CD4-positive, alpha-beta T cell treated with Interleukin-2 at 100 ng/mL for 4 hours (primary cell): ENCODE measurements at regions not wholly inside any gene's neighbourhood (a gene's known extent, or its start where the extent isn't known, plus 50 kb on each side); places are given as distances from the start of the nearest gene placed in this dataset.
"Not testable (repeated sequence)": the region's sequence is repeated elsewhere in the genome, so short reads cannot be mapped to it uniquely, and the experiment has no call there.

Experiments used
- DNase-seq: peaks from one replicate; pipeline ENCODE4 v3.0.0-alpha.2; 2020; ENCODE audit warnings: low spot score

- no peak for DNase-seq
Observed at GRCh38 chr5:125961150-125961549, 462.1 kb upstream of the GRAMD2B start.

GRCh38 chr5:125965577-125965976 lies 457.6 kb upstream of the GRAMD2B start:
- DNase-seq, result no peak

GRCh38 chr5:125967576-125967975 lies 455.6 kb upstream of the GRAMD2B start:
- no peak for DNase-seq

GRCh38 chr5:125969011-125969813 lies 454.0 kb upstream of the GRAMD2B start:
- no peak for DNase-seq

- no peak for DNase-seq
Observed at GRCh38 chr5:125969814-125970171, 453.4 kb upstream of the GRAMD2B start.

- no peak for DNase-seq
Observed at GRCh38 chr5:125970631-125971307, 452.4 kb upstream of the GRAMD2B start.

GRCh38 chr5:125972706-125973105 lies 450.5 kb upstream of the GRAMD2B start:
- DNase-seq, result no peak

GRCh38 chr5:125974679-125975078 lies 448.5 kb upstream of the GRAMD2B start:
- no peak for DNase-seq

- no peak for DNase-seq
Observed at GRCh38 chr5:125976421-125977000, 446.7 kb upstream of the GRAMD2B start.

GRCh38 chr5:125978015-125978414 lies 445.2 kb upstream of the GRAMD2B start:
- no peak for DNase-seq

GRCh38 chr5:125979636-125980035 lies 443.6 kb upstream of the GRAMD2B start:
- DNase-seq, result no peak

GRCh38 chr5:125981016-125981415 lies 442.2 kb upstream of the GRAMD2B start:
- no peak for DNase-seq

- DNase-seq, result no peak
Observed at GRCh38 chr5:125987677-125988255, 435.4 kb upstream of the GRAMD2B start.

- DNase-seq, result no peak
Observed at GRCh38 chr5:125992050-125992449, 431.2 kb upstream of the GRAMD2B start.

GRCh38 chr5:125999271-126000030 lies 423.8 kb upstream of the GRAMD2B start:
- not testable (repeated sequence) for DNase-seq

GRCh38 chr5:126000507-126000906 lies 422.7 kb upstream of the GRAMD2B start:
- DNase-seq, result no peak

- no peak for DNase-seq
Observed at GRCh38 chr5:126002222-126002897, 420.8 kb upstream of the GRAMD2B start.

- no peak for DNase-seq
Observed at GRCh38 chr5:126003309-126003708, 419.9 kb upstream of the GRAMD2B start.

GRCh38 chr5:126004636-126005035 lies 418.6 kb upstream of the GRAMD2B start:
- no peak for DNase-seq

GRCh38 chr5:126007841-126008240 lies 415.4 kb upstream of the GRAMD2B start:
- no peak for DNase-seq

- no peak for DNase-seq
Observed at GRCh38 chr5:126009566-126009965, 413.6 kb upstream of the GRAMD2B start.

- not testable (repeated sequence) for DNase-seq
Observed at GRCh38 chr5:126011526-126011925, 411.7 kb upstream of the GRAMD2B start.
